ENCODE measurements at regions not wholly inside any gene's neighbourhood (a gene's known extent, or its start where the extent isn't known, plus 50 kb on each side); places are given as distances from the start of the nearest gene placed in this dataset.
"Not testable (repeated sequence)": the region's sequence is repeated elsewhere in the genome, so short reads cannot be mapped to it uniquely, and the experiment has no call there.

- peak; percentile 85 for DNase-seq
These were observed 255.4 kb upstream of the ARPP21 start for GRCh38 chr3:35383719-35384555.

GRCh38 chr3:35385271-35385670, 254.1 kb upstream of the ARPP21 start:
- no peak for DNase-seq

GRCh38 chr3:35389907-35390306, 249.4 kb upstream of the ARPP21 start:
- DNase-seq: no peak

- no peak for DNase-seq
These were observed 247.1 kb upstream of the ARPP21 start for GRCh38 chr3:35392187-35392586.

- peak; percentile 83 for DNase-seq
These were observed 245.2 kb upstream of the ARPP21 start for GRCh38 chr3:35393901-35394799.

- no peak for DNase-seq
These were observed 244.4 kb upstream of the ARPP21 start for GRCh38 chr3:35394905-35395304.

- DNase-seq: no peak
These were observed 237.7 kb upstream of the ARPP21 start for GRCh38 chr3:35401671-35402070.

- no peak for DNase-seq
These were observed 234.8 kb upstream of the ARPP21 start for GRCh38 chr3:35404571-35404970.

GRCh38 chr3:35408882-35409281, 230.4 kb upstream of the ARPP21 start:
- no peak for DNase-seq

- DNase-seq: no peak
These were observed 229.3 kb upstream of the ARPP21 start for GRCh38 chr3:35409991-35410390.

- no peak for DNase-seq
These were observed 225.8 kb upstream of the ARPP21 start for GRCh38 chr3:35413483-35413882.

GRCh38 chr3:35417080-35417479, 222.2 kb upstream of the ARPP21 start:
- DNase-seq: no peak

GRCh38 chr3:35422101-35422500, 217.2 kb upstream of the ARPP21 start:
- no peak for DNase-seq

- no peak for DNase-seq
These were observed 216.3 kb upstream of the ARPP21 start for GRCh38 chr3:35422836-35423601.

- no peak for DNase-seq
These were observed 212.9 kb upstream of the ARPP21 start for GRCh38 chr3:35426366-35426958.

GRCh38 chr3:35437381-35437780, 201.9 kb upstream of the ARPP21 start:
- DNase-seq: no peak

- DNase-seq: no peak
These were observed 201.2 kb upstream of the ARPP21 start for GRCh38 chr3:35438101-35438500.

GRCh38 chr3:35439663-35440062, 199.7 kb upstream of the ARPP21 start:
- no peak for DNase-seq

- DNase-seq: no peak
These were observed 198.5 kb upstream of the ARPP21 start for GRCh38 chr3:35440826-35441225.

- no peak for DNase-seq
These were observed 192.4 kb upstream of the ARPP21 start for GRCh38 chr3:35446896-35447295.

GRCh38 chr3:35448121-35448520, 191.2 kb upstream of the ARPP21 start:
- DNase-seq: no peak

GRCh38 chr3:35448681-35449080, 190.6 kb upstream of the ARPP21 start:
- DNase-seq: no peak

GRCh38 chr3:35454819-35455218, 184.5 kb upstream of the ARPP21 start:
- not testable (repeated sequence) for DNase-seq

Measured in NCI-H2171 (cell line).